ENCODE measurements at regions not wholly inside any gene's neighbourhood (a gene's known extent, or its start where the extent isn't known, plus 50 kb on each side); places are given as distances from the start of the nearest gene placed in this dataset.

GRCh38 chr15:97790180-97790579 is 170.3 kb upstream of the ARRDC4 start:
- Histone ChIP-seq H3K36me3 (no peaks in the 10 kb centered on the region), H3K27me3 (no peaks in the 10 kb centered on the region), H3K4me1 (ENCODE audit: insufficient read depth) (no peaks in the 10 kb centered on the region), H3K27ac (no peak overlapping the region), H3K4me3 (no peak overlapping the region), H3K9me3 (no peaks in the 10 kb centered on the region)
- TF ChIP-seq POLR2A (IDR thresholded peaks at IDR 0.05) (no peak), EP300 (IDR thresholded peaks at IDR 0.05) (no peak), CTCF (IDR thresholded peaks at IDR 0.05) (no peak)
- intact Hi-C loops (cut with DNase I) = no loop called here
- no peak for DNase-seq

- intact Hi-C loops (cut with DNase I) = no loop called here
- Histone ChIP-seq H3K9me3 (no peaks in the 10 kb centered on the region), H3K4me1 (ENCODE audit: insufficient read depth) (no peaks in the 10 kb centered on the region), H3K36me3 (no peaks in the 10 kb centered on the region), H3K27me3 (no peaks in the 10 kb centered on the region), H3K27ac (no peak overlapping the region), H3K4me3 (no peak overlapping the region)
- 29 to 35% (median 30%) methylated on average over 17 of the region's 17 CpGs for whole genome bisulfite sequencing, 3 donors
- no peak for DNase-seq
- TF ChIP-seq EP300 (IDR thresholded peaks at IDR 0.05) (no peak), CTCF (IDR thresholded peaks at IDR 0.05) (no peak), POLR2A (IDR thresholded peaks at IDR 0.05) (no peak)
Observed at GRCh38 chr15:97791824-97792792, 168.4 kb upstream of the ARRDC4 start.

GRCh38 chr15:97804950-97805349 is 155.6 kb upstream of the ARRDC4 start:
- TF ChIP-seq CTCF (IDR thresholded peaks at IDR 0.05) (no peak), POLR2A (IDR thresholded peaks at IDR 0.05) (no peak), EP300 (IDR thresholded peaks at IDR 0.05) (no peak)
- intact Hi-C loops (cut with DNase I) = no loop called here
- 23 to 51% (median 29%) methylated on average over 3 of the region's 3 CpGs for WGBS, 3 donors

GRCh38 chr15:97806766-97807165 is 153.7 kb upstream of the ARRDC4 start:
- intact Hi-C loops (cut with DNase I) = no loop called here
- Histone ChIP-seq H3K9me3 (no peaks in the 10 kb centered on the region), H3K4me3 (no peak overlapping the region), H3K27me3 (no peaks in the 10 kb centered on the region), H3K27ac (no peak overlapping the region), H3K36me3 (no peaks in the 10 kb centered on the region), H3K4me1 (ENCODE audit: insufficient read depth) (no peaks in the 10 kb centered on the region)
- TF ChIP-seq CTCF (IDR thresholded peaks at IDR 0.05) (no peak), EP300 (IDR thresholded peaks at IDR 0.05) (no peak), POLR2A (IDR thresholded peaks at IDR 0.05) (no peak)
- no peak for DNase-seq
- WGBS, 3 donors = 34 to 37% (median 36%) methylated on average over 6 of the region's 6 CpGs

More at GRCh38 chr15:97804950-97805349, 155.6 kb upstream of the ARRDC4 start:
- Histone ChIP-seq H3K4me1 (ENCODE audit: insufficient read depth) (no peaks in the 10 kb centered on the region), H3K4me3 (no peak overlapping the region), H3K27ac (no peak overlapping the region), H3K27me3 (no peaks in the 10 kb centered on the region), H3K36me3 (no peaks in the 10 kb centered on the region), H3K9me3 (no peaks in the 10 kb centered on the region)
- no peak for DNase-seq

Data from ovary (tissue), 7 donors.